ENCODE measurements at regions not wholly inside any gene's neighbourhood (a gene's known extent, or its start where the extent isn't known, plus 50 kb on each side); places are given as distances from the start of the nearest gene placed in this dataset.

DNA sequence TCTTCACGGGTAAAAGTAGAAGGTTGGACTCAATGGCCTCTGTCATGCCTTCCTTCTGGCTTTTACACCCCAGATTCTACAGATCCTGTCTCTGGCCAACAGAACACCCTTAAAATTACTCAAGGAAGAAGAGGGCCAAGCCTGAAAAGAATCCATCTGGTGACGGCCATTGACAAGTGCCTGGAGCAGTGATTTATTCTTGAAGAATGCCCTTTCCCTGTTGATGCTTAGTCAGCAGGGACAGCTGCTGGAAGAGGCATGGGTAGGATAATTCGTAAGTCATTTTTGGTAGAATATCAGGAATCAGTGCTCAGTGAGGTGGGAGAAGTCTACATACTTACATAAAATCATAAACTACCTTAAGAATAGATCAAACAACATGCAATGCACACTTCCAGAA lies 397.9 kb downstream of the SAMD5 start:
- Histone ChIP-seq H3K9me3 (no peaks in the 10 kb centered on the region), H3K27me3 (no peaks in the 10 kb centered on the region), H3K36me3 (no peaks in the 10 kb centered on the region), H3K4me3 (no peak overlapping the region), H3K4me1 (no peaks in the 10 kb centered on the region), H3K27ac (no peak overlapping the region)
- 82 to 87% methylated on average over 3 of the region's 3 CpGs for WGBS, 2 donors
- TF ChIP-seq, protein P1, sequence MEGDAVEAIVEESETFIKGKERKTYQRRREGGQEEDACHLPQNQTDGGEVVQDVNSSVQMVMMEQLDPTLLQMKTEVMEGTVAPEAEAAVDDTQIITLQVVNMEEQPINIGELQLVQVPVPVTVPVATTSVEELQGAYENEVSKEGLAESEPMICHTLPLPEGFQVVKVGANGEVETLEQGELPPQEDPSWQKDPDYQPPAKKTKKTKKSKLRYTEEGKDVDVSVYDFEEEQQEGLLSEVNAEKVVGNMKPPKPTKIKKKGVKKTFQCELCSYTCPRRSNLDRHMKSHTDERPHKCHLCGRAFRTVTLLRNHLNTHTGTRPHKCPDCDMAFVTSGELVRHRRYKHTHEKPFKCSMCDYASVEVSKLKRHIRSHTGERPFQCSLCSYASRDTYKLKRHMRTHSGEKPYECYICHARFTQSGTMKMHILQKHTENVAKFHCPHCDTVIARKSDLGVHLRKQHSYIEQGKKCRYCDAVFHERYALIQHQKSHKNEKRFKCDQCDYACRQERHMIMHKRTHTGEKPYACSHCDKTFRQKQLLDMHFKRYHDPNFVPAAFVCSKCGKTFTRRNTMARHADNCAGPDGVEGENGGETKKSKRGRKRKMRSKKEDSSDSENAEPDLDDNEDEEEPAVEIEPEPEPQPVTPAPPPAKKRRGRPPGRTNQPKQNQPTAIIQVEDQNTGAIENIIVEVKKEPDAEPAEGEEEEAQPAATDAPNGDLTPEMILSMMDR (IDR thresholded peaks at IDR 0.05), result no peak
- TF ChIP-seq POLR2A (IDR thresholded peaks at IDR 0.05) (no peak), EP300 (IDR thresholded peaks at IDR 0.05) (no peak)
- DNase-seq (ENCODE audit: low spot score in 2 of 2), result no peak

DNA sequence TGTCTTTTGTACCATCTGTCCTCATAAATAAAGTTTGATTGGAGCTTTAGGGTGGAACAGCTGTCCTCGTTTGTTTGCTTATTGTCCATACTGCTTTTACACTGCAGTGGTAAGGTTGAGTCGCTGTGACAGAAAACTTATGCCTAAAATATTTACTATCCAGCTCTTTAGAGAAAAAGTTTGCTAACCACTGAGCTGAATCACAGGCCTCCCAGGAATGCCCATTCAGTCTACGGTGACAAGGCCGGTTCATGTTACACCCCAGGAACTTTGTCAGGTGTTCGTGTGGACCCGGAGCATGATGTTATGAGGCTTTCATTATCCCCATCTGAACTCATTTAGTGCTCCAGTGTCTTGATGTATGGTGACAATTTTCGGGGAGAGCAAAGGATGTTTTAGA lies 401.1 kb downstream of the SAMD5 start:
- Histone ChIP-seq H3K27me3 (no peaks in the 10 kb centered on the region), H3K36me3 (no peaks in the 10 kb centered on the region), H3K9me3 (no peaks in the 10 kb centered on the region), H3K4me1 (no peaks in the 10 kb centered on the region), H3K27ac (no peak overlapping the region), H3K4me3 (no peak overlapping the region)
- DNase-seq (ENCODE audit: low spot score in 2 of 2), result no peak
- WGBS, 2 donors, result 78 to 89% methylated on average over 7 of the region's 7 CpGs
- no peak for TF ChIP-seq EP300 (IDR thresholded peaks at IDR 0.05)
- no peak for TF ChIP-seq POLR2A (IDR thresholded peaks at IDR 0.05)
- TF ChIP-seq, protein P1 (IDR thresholded peaks at IDR 0.05), result no peak

DNA sequence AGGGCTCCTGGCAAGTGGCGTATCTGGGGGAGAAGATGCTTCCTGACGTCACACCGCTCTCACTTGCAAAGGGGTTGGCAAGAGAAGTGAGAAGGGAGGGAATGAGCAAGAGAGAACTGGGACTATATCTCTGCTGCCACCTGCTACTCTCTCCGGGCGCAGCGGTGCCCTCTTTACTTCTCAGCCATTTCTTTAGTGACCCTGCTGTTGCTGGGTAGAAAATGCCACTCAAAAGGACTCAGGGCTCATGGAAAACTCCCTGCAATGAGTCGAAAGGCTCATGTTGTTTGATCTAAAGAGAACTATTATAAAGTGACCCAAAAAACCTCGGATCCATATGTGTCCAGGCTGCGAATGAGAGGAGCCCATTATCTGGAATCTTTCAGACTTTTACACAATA lies 401.8 kb downstream of the SAMD5 start:
- no peak overlapping the region for H3K4me3 ChIP-seq
- H3K27me3 ChIP-seq, result no peaks in the 10 kb centered on the region
- no peaks in the 10 kb centered on the region for H3K9me3 ChIP-seq
- no peaks in the 10 kb centered on the region for H3K4me1 ChIP-seq
- H3K36me3 ChIP-seq, result no peaks in the 10 kb centered on the region
- TF ChIP-seq EP300 (IDR thresholded peaks at IDR 0.05), result no peak
- 82 to 86% methylated on average over 9 of the region's 9 CpGs for WGBS, 2 donors
- H3K27ac ChIP-seq, result no peak overlapping the region
- DNase-seq (ENCODE audit: low spot score in 2 of 2), result no peak

DNA sequence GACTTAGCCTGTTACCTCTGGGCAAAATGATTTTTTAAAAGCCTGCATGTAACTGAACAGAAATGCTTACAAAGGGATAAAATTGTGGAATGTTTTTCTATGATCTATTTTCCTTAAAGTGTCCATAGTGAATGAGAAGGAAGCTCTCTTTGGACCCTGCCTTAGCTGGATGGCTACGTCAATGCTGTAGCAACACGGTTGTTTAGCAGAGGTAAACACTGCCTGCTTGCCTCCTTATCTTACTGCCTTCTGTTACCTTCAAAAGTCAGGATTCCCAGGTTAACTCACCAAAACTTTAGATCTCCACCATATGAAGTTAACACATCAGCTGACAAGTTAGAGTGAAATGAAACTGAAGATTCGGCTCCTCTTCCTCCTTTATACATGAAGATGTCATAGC lies 402.6 kb downstream of the SAMD5 start:
- WGBS, 2 donors, result 98 to 99% methylated on average over 3 of the region's 3 CpGs
- TF ChIP-seq POLR2A (IDR thresholded peaks at IDR 0.05) (no peak), EP300 (IDR thresholded peaks at IDR 0.05) (no peak)
- TF ChIP-seq, protein P1 (IDR thresholded peaks at IDR 0.05), result no peak
- DNase-seq (ENCODE audit: low spot score in 2 of 2), result no peak
- no peaks in the 10 kb centered on the region for H3K36me3 ChIP-seq
- H3K9me3 ChIP-seq, result no peaks in the 10 kb centered on the region
- no peaks in the 10 kb centered on the region for H3K27me3 ChIP-seq
- H3K4me1 ChIP-seq, result no peaks in the 10 kb centered on the region
- H3K27ac ChIP-seq, result no peak overlapping the region
- H3K4me3 ChIP-seq, result no peak overlapping the region

DNA sequence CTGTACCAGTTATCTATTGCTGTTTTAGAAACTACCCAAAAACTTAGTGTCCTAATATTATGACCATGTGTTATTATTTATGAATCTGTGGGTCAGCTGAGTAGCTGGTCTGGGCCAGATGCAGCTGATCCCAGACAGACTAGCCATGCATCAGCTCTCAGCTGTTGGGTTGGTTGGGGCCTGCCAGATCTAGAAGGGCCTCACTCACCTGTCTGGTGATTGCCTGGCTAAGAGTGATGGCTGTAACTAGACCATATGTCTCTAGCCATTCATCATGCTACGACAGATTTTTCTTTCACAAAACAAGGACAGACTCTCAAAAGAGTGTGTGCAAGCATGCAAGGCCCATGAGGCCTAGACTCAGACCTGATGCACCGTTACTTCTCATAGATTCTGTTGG lies 403.2 kb downstream of the SAMD5 start:
- 91 to 93% methylated on average over 2 of the region's 2 CpGs for WGBS, 2 donors

More for the DNA sequence above, 403.2 kb downstream of the SAMD5 start:
- Histone ChIP-seq H3K9me3 (no peaks in the 10 kb centered on the region), H3K27me3 (no peaks in the 10 kb centered on the region), H3K4me1 (no peaks in the 10 kb centered on the region), H3K27ac (no peak overlapping the region), H3K4me3 (no peak overlapping the region), H3K36me3 (no peaks in the 10 kb centered on the region)
- DNase-seq (ENCODE audit: low spot score in 2 of 2), result no peak
- no peak for TF ChIP-seq POLR2A (IDR thresholded peaks at IDR 0.05)
- TF ChIP-seq, protein P1 (IDR thresholded peaks at IDR 0.05), result no peak
- TF ChIP-seq EP300 (IDR thresholded peaks at IDR 0.05), result no peak

Measured in tibial nerve (tissue), 4 donors.